ENCODE measurements at regions not wholly inside any gene's neighbourhood (a gene's known extent, or its start where the extent isn't known, plus 50 kb on each side); places are given as distances from the start of the nearest gene placed in this dataset.

DNA sequence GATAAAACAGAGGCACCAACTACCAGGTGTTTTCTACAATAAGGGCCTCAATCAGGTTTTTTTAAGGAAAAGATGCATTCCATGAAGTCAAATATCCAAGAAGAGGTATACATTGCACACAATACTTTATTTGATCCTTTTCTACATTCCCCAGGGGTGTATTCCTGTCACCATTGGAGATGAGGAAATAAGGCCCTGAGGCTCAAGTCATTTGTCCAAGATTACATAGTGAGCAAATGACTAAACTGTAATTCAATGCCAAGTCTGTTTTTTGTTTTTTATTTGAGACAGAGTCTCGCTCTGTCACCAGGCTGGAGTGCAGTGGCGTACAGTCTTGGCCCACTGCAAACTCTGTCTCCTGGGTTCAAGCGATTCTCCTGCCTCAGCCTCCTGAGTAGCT, 69.2 kb upstream of the CDYL start:
- TF ChIP-seq, protein P1, sequence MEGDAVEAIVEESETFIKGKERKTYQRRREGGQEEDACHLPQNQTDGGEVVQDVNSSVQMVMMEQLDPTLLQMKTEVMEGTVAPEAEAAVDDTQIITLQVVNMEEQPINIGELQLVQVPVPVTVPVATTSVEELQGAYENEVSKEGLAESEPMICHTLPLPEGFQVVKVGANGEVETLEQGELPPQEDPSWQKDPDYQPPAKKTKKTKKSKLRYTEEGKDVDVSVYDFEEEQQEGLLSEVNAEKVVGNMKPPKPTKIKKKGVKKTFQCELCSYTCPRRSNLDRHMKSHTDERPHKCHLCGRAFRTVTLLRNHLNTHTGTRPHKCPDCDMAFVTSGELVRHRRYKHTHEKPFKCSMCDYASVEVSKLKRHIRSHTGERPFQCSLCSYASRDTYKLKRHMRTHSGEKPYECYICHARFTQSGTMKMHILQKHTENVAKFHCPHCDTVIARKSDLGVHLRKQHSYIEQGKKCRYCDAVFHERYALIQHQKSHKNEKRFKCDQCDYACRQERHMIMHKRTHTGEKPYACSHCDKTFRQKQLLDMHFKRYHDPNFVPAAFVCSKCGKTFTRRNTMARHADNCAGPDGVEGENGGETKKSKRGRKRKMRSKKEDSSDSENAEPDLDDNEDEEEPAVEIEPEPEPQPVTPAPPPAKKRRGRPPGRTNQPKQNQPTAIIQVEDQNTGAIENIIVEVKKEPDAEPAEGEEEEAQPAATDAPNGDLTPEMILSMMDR (IDR thresholded peaks at IDR 0.05; ENCODE audit: extremely low read depth in 1 of 2, insufficient read depth in 1 of 2, low read depth in 1 of 2, low read length in 2 of 2) = no peak
- no peak for TF ChIP-seq EZH2 (IDR thresholded peaks at IDR 0.05; ENCODE audit: borderline replicate concordance, low read depth, low read length, severe bottlenecking)
- TF ChIP-seq, protein P2, sequence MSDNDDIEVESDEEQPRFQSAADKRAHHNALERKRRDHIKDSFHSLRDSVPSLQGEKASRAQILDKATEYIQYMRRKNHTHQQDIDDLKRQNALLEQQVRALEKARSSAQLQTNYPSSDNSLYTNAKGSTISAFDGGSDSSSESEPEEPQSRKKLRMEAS (IDR thresholded peaks at IDR 0.05; ENCODE audit: insufficient read depth, insufficient read length) = no peak
